ENCODE measurements at regions not wholly inside any gene's neighbourhood (a gene's known extent, or its start where the extent isn't known, plus 50 kb on each side); places are given as distances from the start of the nearest gene placed in this dataset.
"Not testable (repeated sequence)": the region's sequence is repeated elsewhere in the genome, so short reads cannot be mapped to it uniquely, and the experiment has no call there.

DNA sequence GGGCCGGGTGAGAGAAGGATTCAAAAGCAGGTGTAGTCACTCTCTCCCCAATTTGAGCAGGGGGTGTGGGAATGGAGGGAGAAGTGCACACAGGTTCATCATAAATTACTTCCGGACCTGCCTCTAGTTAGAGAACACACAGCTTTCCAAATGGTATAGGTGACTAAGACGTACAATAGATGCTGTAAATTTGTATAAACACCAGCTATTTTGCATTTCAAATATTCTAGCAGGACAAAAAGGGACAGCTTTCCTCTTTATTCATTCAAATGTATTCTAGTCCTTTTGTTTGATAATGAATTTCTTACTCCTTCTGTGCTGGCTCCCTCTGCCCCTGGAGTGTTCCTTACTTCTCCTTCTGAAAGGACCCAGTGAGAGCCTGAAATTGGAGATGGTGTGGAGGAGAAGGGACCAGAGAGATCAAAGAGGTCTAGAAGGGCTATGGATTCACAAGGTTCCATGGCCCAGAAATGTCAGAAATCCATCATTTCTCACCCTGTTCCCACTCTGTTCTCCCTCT is 53.2 kb upstream of the SH3BP4 start:
- DNase-seq, result no peak

DNA sequence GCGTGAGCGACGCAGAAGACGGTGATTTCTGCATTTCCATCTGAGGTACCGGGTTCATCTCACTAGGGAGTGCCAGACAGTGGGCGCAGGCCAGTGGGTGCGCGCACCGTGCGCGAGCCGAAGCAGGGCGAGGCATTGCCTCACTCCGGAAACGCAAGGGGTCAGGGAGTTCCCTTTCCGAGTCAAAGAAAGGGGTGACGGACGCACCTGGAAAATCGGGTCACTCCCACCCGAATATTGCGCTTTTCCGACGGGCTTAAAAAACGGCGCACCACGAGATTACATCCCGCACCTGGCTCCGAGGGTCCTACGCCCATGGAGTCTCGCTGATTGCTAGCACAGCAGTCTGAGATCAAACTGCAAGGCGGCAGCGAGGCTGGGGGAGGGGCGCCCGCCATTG is 63.4 kb upstream of the SH3BP4 start:
- DNase-seq, result not testable (repeated sequence)

DNA sequence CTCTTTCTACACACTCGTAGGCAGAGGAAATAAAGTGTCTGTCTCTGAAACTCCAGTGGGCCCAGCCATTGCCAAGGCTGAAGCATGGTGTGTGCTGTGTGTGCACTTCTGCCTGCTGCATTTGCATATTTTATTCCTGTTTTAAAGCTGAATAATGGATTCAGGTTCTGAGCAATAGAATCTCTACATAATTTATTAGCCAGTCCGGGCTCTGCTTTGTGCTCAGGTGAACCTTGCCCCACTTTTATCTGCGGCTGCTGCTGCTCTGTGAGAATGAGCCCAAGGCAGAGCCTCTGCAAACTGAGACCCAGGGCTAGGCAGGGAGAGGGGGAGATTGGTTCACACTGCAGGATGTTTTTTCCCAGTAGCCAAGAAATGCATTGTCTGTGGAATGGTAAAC is 64.6 kb upstream of the SH3BP4 start:
- DNase-seq, result no peak

DNA sequence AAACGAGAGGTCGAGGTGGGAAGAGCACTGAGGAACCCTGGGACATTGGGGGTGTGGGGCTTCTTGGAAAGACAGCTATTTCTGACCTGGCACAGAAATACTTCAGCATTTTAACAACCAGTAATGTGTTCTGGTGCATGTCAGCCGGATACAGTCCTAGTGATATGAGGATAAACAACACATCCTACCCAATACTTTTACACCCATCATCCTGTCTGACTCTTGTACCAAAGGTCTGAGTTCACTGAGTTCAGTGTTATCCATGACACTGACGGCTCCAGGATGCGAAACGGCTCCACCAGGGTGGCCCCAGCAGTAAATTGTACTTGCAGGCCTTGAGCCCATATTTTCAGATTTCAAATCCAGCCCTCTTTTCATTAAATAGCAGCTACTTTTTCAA is 65.9 kb upstream of the SH3BP4 start:
- DNase-seq, result no peak

DNA sequence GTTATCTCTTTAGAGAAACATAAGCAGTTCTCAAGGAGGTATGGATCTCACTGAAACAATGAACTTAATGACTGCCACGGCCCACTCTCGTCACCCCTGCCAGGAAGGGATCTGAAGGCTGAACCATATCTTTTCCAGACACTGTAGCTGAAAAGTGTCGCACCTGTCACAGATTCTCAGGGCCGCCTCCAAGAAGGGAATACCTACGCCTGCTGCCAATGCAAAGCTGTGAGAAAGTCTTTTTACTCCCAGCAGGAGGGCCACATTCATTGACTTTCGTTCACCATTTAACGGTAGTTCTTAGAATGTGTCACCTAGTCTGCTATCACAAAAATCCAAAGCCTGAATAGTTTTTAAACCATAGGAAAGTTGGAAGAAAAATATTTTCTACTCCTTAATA is 66.7 kb upstream of the SH3BP4 start:
- no peak for DNase-seq

DNA sequence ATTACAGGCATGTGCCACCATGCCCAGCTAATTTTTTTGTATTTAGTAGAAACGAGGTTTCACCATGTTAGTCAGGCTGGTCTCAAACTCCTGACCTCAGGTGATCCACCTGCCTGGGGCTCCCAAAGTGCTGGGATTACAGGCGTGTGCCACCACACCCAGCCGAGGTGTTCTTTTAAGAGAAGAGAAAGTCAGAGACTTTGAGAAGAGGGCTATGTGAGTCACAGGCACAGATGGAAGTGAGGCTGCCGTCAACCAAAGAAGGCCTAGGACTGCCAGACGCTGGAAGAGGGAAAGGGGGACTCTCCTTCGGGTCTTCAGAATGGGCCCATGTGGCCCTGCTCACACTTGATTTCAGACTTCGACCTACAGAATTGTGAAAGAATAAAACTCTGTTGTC is 67.2 kb upstream of the SH3BP4 start:
- no peak for DNase-seq

DNA sequence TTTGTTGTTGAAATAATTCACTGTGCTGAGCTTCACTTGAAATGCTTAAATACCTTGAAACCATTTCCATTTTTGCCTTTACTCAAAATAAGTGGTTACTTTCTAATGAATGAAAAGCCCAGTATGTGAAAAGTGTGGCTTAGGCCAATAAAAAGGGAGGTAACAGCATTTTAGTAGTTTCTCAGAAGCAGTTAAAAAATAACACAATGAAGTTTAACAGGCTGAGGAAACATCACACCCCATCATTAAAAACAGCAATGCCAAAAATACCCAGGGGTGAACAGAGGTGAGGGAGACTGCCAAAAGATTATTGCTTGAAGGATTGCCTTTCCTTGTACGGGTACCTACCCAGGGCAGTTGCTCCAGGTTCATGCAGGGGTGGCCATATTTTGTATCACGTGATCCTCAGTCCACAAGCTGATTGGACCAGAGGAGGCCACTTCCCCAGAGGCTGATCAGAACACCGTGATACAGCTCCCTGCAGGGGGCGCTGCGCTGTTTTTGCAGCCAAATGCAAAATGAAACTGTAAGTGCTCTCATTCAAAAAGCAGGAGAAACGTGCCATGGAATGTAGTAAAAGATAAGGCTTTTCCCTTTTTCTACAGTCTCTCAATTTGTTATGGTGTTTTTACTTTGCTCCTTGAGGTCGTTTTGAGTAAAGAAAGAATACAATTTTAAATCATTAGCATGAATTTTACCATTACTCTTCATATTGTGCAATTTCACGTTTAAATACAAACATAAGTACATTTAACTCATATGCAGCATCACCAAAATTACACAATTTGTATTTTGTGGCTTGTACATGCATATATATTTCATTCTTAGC is 70.2 kb upstream of the SH3BP4 start:
- peak; percentile 80 for DNase-seq

DNA sequence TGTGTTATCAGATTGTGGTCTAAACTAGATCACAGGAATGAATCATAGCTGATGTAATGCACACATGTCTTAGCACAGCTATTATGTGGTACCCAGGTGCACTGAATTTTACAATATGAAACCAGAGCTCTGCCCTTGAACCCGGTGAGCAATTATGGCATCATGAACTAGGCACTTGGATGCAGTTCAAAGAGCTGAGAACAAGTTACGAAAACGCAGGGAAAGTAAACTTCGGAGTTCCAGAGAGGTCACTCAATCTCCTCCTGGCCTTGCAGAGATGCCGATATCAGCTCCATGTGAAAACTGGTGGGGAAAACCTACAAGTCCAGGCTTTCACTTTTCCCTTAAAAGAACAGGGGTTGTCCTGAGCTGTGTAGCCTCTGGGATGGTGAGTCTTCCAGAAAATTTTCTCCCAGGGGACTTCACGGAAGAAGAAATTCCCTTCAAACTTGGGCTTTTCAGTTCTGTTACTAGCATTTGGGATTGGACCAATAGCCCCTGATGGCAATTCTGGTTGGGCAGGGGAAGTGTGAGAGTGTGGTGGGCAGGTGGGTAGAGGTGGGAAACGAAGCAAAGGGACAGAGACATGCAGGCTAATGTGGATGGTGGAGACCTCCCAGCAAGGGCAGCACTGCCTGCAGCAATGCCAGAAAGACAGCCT is 71.1 kb upstream of the SH3BP4 start:
- DNase-seq, result peak; percentile 32

DNA sequence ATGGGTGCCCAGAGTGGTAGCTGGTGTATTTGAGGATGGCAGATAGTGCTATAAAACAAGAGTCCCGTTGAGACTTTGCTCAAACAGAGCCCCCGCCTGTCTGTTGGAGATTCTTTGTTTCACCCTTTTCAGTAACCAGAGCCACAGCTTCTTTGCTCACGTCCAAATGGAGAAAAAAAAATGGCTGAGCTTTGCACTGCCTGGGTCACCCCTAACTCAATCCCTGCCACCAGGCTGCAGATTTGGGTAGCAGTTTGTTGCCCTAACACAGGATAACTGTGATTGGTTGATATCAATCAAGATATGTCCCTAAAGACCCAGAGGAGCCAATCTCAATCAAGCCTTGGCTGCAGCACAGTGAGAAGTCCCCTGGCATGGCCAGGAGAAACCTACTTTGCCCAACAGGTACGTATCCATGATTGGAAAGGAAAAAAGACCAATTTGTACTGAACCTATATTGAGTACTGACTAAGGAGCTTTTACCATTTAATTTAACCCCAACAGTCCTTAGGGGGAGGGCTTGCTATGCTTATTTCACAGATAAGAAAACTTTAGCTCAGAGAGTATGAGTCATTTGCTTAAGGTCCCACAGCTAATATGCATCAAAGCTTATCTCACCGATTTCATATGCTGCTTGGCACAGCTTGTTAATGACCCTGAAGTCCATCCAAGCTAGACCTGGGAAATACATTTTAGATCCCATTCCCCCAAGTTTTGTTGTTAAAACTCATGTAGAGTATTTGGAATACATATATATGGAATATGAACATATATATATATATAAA is 72.0 kb upstream of the SH3BP4 start:
- DNase-seq, result no peak

DNA sequence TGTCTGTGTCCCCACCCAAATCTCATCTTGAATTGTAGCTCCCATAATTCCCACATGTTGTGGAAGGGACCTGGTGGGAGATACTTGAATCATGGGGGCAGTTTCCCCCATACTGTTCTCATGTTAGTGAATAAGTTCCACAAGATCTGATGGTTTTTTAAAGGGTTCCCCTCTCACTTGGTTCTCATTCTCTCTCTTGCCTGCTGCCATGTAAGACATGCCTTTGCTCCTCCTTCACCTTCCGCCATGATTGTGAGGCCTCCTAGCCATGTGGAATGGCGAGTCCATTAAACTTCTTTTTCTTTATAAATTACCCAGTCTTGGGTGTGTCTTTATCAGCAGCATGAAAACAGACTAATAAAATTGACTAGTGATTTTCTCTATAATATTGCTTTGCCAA is 75.2 kb upstream of the SH3BP4 start:
- not testable (repeated sequence) for DNase-seq

DNA sequence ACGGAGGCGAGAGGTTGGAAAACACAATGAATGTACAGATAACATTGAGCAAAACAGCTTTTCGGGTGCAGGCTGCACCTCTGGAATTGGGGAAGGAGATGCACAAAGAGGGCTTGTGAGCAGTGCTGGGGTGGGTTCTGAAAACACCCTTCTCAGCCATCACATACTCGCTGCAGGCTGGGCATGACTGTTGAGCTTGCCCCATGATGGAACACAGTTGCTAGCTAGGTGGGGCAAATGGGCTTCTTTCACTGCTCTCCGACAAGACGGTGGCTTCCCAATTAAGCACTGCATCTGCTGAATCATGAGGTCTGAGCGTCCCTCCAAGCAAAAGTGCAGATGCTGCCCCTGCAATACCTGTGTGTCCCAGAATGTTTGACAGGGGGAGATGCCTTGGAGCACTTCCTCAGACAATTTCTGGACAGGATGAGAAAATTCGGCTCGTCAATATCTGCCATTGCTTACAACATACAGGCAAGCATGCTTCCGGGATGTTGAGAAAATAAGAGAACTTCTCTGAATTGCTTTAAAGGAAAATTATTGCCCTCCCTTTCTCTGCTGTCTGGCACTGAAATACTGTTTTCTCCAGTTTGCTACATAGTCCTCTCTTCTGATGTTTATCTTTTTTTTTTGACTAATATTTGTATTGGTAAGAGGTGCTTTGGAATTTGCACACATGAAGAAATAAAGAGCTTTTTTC is 77.3 kb upstream of the SH3BP4 start:
- no peak for DNase-seq

DNA sequence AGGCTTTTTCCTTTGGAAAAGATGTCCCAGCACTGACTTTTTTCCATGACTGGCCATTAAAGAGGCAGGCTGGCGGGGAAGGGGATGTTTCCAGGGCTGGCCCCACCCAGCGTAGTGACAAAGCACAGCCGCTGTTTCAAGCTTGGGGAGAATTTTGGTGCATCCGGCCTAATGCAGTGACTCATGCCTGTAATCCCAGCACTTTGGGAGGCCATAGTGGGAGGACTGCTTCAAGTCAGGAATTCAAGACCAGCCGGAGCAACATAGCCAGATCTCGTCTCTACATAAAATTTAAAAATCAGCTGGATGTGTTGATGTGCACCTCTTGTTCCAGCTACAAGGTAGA is 78.0 kb upstream of the SH3BP4 start:
- DNase-seq, result no peak

DNA sequence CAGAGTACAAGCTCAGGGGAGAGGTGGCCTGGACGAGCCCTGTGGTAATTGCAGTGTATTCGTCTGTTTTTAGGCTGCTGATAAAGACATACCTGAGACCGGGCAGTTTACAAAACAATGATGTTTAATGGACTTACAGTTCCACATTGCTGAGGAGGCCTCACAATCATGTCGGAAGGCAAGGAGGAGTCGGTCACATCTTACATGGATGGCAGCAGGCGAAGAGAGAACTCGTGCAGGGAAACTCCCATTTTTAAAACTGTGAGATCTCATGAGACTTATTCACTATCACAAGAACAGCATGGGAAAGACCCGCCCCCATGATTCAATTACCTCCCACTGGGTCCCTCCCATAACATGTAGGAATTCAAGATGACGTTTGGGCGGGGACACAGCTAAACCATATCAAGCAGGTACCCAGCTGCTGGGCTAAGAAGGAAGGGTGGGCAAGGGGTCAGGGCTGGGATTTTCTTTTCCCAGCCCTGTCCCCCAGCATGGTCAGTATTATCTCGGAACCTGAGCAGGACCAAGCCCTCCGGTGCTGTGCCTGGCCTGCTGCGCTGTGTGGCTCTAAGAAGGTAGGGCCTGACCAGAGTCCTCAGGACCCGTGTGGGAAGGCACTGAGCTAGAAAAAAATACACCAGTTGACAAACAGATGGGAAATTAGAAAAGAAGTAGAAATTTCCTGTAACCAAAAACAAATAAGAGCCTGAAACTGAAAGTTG is 78.6 kb upstream of the SH3BP4 start:
- DNase-seq, result no peak

DNA sequence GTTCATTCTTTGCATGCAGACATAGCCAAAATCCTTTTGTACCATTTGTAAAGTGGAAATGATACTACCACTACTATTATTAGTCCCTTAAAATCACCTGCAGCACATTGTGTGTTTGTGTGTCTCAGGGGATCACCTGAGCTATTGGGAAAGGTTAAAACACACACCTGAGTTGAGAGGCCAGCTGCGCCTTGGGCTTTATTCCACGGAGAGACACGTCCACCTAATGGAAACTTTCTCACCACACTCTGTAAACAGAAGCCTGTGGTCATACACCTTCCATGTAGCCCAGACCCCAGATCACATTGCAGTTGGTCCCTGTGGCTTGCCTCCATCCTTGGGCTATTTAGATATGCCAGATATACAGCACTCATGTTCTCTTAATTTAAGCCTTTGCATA is 81.8 kb upstream of the SH3BP4 start:
- DNase-seq, result no peak

DNA sequence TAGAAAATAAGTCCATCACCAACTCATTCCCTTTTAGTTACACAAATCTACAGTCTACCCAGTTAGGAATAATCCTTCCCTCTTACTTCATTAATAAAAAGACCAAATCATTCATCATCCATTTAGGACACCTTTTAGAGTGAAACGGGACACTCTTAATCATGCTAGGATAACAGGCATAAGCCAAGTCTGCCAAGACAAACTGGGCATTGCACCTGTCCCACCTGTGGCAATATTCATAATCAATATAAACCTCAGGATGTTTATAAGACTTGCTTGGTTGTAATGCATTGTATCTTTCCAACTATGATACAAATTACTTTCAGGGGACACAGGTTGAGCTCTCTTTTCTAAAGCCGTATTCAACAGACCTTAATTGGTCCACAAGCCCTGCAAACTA is 82.7 kb upstream of the SH3BP4 start:
- DNase-seq, result no peak

DNA sequence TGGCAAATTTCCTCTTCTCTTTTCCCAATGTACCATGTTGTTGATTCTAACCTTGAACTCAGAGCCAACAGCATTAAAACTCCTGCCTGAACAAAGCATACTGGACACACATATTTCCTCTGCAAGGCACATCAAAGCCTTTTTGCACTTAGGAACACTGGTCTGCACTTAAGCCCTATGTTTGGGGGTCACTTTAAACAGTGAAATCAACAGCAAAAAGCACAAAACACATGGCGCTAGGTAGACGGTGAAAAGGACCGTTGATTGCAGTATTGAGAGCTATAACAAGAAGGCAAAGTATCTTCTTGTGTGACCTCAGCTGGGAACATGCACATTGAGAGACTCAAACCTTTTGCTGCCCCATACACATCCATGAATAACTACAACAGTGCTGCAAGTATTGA is 83.9 kb upstream of the SH3BP4 start:
- no peak for DNase-seq

DNA sequence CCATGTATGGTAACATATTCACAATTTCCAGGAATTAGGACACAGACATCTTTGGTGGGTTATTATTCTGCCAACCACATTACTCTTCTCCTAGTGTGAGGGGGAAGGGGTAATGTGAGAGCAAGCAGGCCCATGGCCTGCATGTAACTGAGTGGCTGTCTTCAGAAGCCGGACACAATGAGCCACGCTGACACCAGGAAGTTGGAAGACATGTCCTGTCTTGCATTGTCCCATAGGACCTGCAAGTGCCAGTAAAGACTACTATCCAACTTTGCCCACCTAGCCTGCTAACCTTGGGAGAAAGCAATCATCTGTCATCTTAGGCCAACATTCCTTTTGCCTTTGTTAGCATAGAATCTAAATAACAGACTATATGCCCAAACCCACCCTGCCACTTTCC is 86.2 kb upstream of the SH3BP4 start:
- no peak for DNase-seq

DNA sequence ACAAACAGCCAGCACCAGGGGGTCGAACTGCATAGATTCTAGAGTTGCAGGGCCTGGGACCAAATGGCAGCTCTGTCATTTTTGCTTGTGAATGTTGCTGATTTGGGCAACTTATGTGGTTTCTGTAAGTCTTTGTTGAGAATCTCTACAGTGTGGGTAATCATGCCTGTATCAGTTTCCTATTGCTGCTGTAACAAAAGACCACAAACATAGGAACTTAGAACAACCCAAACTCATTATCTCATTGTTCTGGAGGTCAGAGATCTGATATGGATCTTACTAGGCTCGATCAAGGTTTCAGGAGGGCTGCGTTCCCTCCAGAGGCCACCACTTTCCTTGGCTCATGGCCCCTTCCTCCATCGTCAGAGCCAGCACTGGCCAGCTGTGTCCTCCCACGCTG is 86.8 kb upstream of the SH3BP4 start:
- no peak for DNase-seq

DNA sequence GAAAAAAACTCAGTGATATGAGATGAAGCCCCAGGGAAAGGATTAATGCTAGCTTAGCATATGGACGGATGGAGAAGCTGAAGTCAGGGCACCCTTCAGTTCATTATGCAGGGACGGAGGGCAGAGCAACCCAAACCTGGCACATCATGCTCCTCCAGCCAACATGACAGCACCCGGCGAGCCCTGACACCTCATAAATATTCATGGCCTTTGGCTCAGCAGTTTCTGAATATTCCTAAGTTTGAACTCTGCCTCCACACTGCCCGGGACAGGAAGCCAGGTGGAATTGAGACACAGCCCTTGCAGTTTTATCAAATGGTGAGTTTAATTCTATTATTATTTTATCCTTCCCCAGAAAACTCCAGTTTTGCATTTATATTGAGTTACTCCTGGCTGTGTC is 87.3 kb upstream of the SH3BP4 start:
- no peak for DNase-seq

DNA sequence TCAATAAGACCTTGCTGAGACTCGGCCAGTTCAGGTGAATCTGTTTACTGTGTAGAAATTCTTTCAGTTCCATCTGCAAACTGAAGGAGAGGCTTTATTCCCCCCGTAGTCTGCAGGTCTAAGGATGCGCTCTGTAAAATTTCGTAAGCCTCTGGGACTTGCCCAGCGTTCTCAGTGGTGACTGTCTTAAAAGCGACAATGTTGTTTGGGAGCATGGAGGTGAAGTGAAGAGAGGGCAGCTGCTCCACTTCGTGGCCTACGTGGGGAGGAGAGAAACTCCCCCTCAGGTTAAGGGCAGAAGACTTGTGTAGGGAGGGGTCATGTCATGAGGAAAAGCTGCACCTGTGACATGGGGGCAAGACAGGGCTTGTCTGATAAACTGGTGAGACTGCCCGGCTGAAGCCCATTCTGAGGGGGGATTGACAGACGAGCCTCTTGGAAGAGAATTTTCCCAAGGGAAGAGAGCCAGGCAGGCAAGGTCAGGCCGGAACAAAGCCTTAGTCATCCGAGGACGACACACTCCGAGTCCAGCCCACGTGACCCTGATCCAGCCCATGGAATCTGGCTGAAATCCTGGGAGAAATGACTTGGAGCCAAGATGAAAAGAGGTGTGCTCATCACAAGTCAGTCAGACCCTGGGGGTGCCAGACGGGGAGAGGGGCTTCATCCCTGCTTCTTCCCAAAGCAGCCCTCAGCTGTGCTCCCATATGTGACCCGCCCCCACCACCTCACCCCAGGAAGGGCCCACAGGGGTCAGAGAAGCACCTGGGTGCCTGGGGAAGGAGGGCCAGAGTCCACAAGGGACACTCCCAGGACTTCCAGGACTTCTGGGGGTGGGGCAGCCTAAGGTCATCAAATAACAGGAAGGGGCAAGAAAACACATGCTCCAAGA is 88.5 kb upstream of the SH3BP4 start:
- DNase-seq, result no peak
